GM03348 (cell line): ENCODE measurements at regions not wholly inside any gene's neighbourhood (a gene's known extent, or its start where the extent isn't known, plus 50 kb on each side); places are given as distances from the start of the nearest gene placed in this dataset.

Experiments
- DNase-seq: peaks from one replicate; pipeline ENCODE4 v3.0.0; 2012; ENCODE audit warnings: low spot score

GRCh38 chr4:3715855-3716630 is 50.1 kb upstream of the ADRA2C start:
- no peak for DNase-seq

GRCh38 chr4:3715061-3715854 is 50.9 kb upstream of the ADRA2C start:
- no peak for DNase-seq

- no peak for DNase-seq
Measured at GRCh38 chr4:3714642-3715001, 51.6 kb upstream of the ADRA2C start.

GRCh38 chr4:3713817-3714641 is 52.2 kb upstream of the ADRA2C start:
- no peak for DNase-seq

GRCh38 chr4:3713346-3713745 is 52.8 kb upstream of the ADRA2C start:
- DNase-seq = no peak

- DNase-seq = no peak
Measured at GRCh38 chr4:3712936-3713335, 53.2 kb upstream of the ADRA2C start.

GRCh38 chr4:3712112-3712805 is 53.9 kb upstream of the ADRA2C start:
- no peak for DNase-seq

- DNase-seq = no peak
Measured at GRCh38 chr4:3711183-3712111, 54.7 kb upstream of the ADRA2C start.

GRCh38 chr4:3710451-3711182 is 55.6 kb upstream of the ADRA2C start:
- DNase-seq = no peak

- DNase-seq = no peak
Measured at GRCh38 chr4:3709846-3710441, 56.2 kb upstream of the ADRA2C start.

GRCh38 chr4:3709061-3709845 is 56.9 kb upstream of the ADRA2C start:
- DNase-seq = no peak

GRCh38 chr4:3708611-3709010 is 57.6 kb upstream of the ADRA2C start:
- no peak for DNase-seq

GRCh38 chr4:3708103-3708510 is 58.1 kb upstream of the ADRA2C start:
- DNase-seq = peak; percentile 95

GRCh38 chr4:3707423-3708102 is 58.6 kb upstream of the ADRA2C start:
- peak; percentile 48 for DNase-seq

GRCh38 chr4:3706565-3707422 is 59.4 kb upstream of the ADRA2C start:
- no peak for DNase-seq

- DNase-seq = no peak
Measured at GRCh38 chr4:3706111-3706511, 60.1 kb upstream of the ADRA2C start.

- no peak for DNase-seq
Measured at GRCh38 chr4:3705236-3705987, 60.8 kb upstream of the ADRA2C start.
